Myocyte (in vitro differentiated cells): ENCODE measurements at regions not wholly inside any gene's neighbourhood (a gene's known extent, or its start where the extent isn't known, plus 50 kb on each side); places are given as distances from the start of the nearest gene placed in this dataset.

Experiments used
- DNase-seq: peaks from one replicate; pipeline ENCODE4 v3.0.0-alpha.2; 2012; ENCODE audit warnings: low read depth

DNA sequence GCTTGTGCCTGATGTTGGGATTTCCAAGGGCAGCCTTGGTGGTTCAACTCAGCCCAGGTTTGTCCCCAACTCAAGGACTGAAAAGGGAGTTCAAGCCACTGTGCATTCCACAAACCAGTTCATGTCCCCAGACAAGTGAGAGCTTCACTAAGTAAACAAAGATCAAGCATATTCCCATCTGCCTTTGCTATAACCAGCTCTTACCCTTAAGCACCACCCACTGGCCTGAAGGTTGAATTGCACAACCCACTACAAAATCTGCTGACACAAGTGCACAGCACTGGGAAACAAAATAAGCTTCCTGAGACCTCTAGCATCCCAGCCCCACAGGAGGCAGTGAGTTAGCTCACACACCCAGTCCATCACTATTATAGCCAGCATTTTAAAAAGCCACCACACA lies 516.7 kb downstream of the NR4A2 start:
- no peak for DNase-seq

DNA sequence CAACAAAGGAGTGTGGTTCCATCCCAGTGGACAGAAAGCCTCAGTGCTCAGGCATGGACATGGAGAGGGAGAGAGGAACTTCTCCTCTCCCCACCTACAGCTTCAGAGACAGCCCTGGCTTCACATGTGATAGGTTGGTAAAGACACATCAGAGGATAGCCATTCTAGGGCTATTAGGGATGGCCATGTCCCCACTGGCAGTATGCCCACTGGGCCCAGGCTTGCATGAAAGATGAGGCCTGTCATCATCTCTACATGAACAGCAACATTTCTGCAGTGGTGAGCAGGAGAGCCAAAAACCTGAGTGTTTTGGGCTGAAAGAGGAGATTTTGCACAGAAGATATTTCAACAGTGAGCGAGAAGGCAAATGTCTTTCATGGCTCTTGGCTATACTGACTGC lies 517.2 kb downstream of the NR4A2 start:
- no peak for DNase-seq

DNA sequence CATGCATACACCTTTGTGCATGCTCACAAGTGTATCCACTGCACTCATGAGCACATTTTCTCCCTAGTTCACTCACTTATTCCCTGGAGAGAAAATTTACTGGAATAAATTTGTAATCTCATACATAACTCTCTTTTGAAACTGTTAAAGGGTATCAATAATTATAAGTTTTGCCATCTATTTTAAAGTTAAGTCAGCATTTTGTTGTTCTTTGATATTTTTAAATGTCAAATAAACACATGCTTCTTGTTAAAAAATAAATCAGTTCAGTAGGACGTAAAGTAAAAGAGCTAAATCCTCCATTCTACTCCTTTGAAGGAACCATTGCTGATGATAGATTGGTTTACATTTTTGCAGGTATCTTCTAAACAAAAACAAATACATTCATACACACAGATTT lies 522.1 kb downstream of the NR4A2 start:
- no peak for DNase-seq

DNA sequence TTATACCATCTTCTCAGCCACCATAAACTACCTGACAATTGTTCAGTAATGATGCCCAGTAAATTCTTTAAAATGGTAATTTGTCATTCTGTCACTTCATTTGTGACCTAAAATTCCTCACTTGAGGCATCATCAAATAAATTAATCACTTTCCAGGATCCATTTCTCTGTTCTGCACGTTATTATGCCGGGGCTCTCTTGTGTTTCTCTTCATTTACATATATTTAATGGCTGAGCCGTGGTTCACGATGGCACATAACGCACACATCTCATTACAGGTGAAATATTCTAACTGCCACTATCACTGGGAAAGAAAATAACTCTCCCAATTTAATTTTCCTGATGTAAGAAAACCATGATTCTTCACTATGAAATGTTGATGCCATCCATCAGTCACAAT lies 529.6 kb downstream of the NR4A2 start:
- no peak for DNase-seq

DNA sequence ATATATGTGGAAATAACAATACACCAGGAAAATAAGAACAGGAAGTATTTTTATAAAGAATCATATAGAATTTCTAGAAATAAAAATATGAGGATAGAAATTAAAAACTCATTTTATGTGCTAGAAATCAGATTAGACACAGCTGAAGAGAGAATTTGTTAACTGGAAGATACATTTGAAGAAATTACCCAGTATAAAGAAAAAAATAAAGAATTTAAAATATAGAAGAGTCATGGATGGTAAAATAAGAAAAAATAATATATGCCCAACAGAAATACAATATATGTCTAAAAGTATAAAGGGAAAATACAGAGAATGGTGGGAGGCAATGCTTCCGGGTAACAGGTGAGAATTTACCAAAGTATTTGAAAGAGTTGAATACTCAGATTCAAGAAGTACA lies 539.9 kb downstream of the NR4A2 start:
- no peak for DNase-seq

DNA sequence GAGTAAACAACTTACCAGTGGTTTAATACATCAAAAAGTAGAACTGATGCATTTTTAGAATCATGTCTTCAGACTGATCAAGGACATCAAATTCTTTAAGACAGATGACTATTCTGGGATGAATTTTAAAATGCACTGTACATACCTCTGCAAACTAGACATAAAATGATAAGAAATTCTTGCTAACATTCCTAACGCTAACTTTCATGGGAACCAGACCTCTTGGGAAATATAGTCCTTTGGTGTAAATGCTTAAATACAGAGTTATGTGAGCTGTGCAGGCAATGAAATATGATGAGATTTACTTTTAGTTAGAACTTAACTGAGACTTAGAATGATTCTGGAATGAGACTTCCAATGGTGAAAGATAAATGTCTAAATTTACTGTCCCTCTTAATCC lies 562.0 kb downstream of the NR4A2 start:
- no peak for DNase-seq

DNA sequence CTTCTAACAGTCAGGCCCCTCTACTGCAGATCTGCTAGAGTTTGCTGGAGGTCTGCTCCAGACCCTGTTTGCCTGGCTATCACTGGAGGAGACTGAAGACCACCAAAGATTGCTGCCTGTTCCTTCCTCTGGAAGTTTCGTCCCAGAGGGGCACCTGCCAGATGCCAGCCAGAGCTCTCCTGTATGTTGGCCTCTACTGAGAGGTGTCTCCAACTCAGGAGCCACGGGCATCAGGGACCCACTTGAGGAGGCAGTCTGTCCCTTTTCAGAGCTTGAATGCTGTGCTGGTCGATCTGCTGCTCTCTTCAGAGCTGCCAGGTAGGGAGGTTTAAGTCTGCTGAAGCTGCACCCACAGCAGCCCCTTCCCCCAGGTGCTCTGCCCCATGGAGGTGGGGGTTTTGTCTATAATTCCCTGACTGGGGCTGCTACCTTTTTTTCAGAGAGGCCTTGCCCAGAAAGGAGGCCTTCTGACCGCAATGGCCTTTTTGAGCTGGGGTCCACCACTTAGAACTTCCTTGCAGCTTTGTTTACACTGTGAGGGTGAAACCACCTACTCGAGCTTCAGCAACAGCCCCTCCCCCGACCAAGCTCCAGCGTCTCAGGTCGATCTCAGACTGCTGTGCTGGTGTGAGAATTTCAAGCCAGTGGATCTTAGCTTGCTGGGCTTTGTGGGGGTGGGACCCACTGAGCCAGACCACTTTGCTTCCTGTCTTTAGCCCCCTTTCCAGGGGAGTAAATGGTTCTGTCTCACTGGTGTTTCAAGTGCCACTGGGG lies 566.0 kb downstream of the NR4A2 start:
- no peak for DNase-seq

DNA sequence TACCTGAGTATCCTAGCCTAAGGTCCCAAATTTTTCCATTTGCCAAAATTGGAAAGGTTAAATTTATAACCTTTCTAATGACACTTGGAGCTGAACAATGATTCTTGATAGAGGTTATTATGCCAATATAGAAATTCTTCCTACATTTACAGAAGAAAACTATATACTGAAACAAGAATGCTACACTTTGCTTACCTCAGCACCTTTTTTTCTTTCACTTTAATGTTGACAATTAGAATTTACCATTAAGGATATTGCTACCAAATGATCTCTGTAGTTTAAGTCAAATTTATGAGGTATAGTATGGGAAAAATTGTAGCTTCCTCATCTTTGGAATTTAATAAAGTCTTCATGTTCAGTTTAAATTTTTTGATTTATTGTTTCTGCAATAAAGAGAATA lies 577.0 kb downstream of the NR4A2 start:
- no peak for DNase-seq

DNA sequence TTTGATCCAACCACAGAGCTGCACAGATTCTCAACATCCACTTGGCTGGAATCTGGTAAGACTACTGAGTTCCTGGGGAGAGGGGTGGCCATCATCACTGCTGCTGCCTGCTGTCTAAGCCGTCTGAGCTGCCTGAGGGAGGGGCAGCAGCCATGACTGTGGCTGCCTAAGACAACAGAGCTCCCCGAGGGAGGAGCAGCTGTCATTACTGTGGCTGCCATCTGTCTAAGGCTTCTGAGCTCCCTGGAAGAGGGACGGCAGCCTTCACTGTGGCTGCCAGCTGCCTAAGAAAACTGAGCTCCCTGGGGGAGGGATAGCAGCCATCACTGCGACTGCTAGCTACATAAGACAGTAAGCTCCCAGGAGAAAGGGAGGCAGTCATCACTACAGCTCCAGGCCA lies 584.4 kb downstream of the NR4A2 start:
- peak; percentile 19 for DNase-seq

DNA sequence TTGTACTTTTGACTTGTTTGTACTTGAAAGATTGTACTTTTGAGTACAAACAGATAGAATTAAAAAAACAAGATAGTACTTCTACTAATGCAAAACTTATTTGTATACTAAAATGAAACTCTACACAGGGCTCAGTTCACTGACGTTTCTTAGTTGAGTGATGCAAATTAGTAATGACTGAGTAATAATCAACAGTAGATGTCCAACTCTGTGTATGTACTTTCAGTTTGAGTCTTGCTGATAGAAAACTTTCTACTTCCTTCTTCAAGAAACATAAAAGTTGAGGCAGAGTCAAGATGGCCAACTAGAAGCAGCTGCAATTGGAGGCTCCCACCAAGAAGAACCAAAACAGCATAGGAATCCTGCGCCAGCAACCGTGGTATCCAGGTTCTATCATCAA lies 585.0 kb downstream of the NR4A2 start:
- DNase-seq = no peak

DNA sequence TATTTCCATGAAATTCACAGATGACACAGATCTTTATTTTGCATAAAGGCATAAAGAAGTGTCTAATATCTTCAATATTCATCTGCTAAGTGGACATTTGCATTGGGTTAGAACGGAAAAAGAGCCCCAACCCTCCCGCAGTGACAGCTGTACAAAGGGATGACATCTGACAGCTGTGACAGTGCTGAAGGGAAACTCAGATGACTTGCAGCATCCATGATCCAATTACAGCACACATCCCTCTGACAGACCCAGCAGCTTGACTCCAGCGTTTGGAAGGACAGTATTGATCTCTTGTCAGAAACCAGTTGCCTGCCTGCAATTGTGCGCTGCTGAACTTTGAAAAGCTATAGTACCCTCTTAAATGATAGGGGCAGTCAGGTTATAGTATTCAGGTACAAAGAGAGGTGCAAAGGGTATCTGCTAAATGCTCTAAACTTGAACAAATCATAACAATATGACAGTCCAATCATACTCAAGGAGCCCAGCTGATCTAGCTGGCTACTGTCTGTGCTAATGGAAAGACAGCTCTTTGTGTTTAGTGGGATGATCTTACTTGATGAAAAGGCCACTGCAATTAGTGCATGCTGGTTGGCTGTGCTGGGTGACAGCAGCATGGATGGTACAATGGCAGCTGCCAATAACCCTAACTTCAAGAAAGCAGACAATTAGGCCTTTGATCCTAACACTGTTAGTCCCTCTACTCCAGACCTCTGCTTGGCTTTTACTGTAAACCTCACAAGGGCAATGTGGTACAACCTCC lies 599.2 kb downstream of the NR4A2 start:
- DNase-seq = peak; percentile 51

DNA sequence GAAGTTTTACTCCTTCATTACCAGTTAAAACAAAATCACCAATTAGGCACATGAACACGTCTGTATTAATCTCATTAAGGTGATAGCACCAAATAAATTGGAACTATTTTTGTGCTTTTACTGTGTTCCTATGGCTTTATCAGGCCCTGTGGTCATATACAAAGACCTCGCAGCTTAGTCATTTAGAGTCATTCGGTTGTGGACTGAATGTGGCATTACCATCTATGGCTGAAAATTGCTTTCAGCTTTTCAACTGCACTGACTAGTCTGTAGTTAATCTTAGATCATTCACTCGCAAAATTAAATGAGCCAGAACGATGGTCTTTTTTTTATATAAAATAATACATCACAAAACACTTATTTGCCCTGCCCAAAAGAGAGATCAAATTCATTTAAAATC lies 601.7 kb downstream of the NR4A2 start:
- DNase-seq = no peak

DNA sequence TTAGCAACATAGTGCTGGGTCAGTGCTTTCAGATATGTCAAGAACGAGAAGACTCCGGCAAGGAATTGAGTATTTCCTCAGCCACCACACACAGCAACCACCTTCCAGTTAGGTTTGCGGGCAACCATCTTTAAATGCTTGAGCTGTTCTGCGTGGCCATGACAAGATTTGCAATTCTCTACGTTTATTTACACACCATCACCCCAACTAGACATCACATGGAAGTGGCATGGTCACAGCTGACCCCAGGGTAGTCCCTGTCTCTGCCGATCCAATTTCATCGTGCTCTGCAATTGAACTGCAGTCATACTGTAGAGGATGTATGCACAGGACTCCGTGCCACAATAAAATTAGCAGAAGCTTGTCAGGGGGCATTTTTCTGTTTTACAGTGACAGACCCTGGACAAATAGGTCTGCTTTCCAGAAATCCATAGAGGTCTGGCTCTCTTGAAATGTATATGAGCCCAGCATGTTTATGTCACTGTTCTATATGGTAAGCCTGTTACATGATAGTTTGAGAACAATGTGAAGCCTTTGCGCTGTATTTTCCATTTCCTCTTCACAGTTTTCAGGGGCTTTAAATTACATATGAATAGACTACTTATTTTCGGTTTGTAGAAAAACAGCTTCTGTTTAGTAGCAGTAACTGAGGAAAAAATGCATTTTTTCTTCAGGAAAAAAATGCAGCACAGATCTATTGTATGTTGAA lies 605.2 kb downstream of the NR4A2 start:
- peak; percentile 1 for DNase-seq

DNA sequence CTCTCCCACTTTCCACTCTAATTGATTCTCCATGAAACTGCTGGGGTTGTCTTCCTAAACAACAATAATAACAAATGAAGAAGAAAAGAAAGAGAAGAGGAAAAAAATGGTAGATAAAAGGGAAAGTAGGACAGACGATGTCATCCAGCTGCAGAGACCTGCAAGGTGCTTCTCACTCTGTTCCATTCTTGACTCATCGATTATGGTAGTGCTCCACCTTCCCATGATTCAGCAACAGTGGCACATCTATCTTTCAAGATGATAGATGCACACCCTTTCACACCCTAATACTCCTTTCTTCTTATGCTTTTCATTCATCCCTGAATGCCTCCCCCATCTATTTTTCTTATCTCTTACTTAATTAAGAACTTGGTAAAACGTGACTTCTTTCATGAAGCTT lies 610.2 kb downstream of the NR4A2 start:
- DNase-seq = no peak

DNA sequence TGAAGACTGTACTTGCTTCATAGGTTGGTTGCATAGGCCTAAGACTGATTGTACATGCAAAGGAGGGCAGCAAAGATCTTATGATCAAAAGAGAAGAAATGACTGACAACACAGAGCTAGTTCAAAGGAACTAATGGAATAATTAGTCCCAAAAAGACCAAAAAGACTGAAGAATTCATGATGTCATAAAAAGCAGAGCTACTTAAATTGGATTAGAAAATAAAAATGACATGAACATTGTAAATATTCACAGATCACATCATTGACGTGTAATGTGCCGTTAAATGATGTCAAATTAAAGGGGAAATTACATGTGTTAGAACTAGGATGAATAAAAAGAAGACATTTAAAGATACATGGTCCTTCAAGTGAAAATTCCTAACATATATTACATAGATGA lies 616.8 kb downstream of the NR4A2 start:
- no peak for DNase-seq

DNA sequence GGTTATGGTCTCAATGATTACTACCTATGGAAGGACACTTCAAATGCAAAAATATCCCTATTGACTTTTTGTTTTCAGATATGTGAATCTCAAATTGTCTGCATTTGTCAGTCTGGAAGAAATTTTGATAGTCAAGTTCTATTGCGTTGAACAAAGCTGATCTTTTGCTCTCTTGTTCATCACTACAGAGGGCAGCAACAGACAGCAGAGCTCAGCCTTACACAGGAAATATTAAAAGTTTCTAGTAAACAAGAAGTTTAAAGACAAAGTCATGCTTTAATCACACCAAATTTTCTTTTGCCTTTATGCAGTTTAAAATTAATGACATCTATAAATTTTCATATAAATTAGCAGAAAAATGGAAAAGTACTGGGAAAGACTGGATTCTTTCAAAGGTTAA lies 617.5 kb downstream of the NR4A2 start:
- no peak for DNase-seq

DNA sequence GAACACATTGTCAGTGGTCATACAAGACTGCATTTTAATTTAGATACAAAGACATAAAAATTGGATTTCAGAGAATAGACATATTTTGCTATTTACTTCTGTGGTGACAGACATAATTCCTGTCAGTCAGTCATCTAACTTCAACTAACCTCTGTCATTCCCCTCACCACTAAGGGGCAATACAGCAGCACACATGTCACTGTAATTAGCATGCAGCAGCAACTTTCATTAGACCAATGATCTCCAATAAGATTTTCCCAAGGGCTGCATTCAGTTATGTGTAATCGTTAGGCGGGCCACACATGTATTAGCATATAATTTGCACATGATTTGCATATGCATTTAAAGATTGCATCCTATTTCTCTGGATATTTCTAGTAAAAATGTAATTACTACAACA lies 624.5 kb downstream of the NR4A2 start:
- no peak for DNase-seq

DNA sequence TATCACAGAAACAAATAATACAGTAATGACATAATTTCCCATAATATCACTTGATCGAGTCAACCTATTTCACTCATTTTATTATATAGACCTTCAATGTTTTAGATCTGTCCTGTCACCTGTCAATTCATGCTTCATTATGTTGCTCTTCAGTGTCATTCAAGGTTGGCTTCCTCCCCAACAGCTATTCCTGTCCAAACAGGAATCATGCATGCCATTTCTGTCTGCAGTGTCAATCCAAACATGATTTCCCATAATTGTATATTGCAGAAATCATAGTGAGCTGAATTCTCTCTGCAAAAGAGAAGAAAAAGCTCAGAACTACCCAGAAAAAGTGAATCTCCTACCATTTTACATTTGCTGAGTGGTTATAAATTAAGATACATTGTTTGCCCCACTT lies 628.6 kb downstream of the NR4A2 start:
- DNase-seq = no peak

DNA sequence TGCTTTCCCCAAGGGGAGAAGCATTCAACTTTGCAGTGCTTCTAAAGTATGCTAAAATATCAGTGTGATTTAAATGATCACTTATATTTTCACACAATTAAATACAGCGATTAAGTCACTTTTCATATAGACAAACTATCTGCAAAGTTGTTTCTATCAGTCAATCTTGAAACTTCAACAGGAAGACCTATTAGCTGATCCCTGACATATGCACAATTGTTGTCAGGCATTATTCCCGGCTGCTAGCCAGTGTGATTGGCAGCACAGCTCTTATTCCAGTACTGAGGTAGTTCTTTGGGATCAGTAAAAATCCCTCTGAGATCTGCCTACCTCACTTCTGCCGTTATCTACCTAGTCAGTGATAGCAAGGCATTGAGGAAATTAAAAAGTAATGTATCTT lies 629.5 kb downstream of the NR4A2 start:
- DNase-seq = no peak

DNA sequence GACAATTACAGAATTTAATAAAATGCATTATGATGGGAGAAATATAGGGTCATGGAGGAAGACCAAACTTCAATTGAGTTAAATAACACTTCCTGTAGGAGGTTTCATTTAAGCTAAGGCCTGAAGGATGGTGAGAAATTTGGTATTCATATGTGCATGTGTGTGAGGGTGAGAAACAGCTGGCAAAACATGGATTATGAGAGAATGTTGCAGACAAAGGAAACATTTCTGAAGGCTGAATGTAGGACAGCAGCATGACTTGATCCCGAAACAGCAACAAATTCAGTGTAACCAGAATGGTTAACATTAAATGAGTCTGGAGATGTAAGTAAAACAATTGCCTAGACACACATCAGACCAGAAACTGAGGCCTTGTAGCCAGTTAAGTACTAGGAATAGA lies 630.8 kb downstream of the NR4A2 start:
- no peak for DNase-seq

DNA sequence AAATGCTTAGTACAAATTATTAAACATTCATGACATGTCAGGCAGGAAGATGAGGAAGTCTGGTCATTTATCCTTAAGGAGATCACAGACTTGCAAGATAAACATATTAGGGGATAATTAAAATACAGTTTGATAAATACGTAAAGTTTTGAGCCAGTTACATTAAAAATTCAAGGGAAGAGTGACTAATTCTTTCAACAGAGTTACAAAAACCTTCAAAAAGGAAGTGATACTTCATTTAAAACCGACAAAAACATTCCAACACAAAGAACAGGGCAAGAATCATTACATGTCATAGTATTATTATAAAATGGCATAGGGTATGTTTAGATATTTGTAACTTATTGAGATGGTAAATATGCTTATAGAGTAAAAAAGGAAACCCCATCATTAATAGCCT lies 636.0 kb downstream of the NR4A2 start:
- DNase-seq = no peak

DNA sequence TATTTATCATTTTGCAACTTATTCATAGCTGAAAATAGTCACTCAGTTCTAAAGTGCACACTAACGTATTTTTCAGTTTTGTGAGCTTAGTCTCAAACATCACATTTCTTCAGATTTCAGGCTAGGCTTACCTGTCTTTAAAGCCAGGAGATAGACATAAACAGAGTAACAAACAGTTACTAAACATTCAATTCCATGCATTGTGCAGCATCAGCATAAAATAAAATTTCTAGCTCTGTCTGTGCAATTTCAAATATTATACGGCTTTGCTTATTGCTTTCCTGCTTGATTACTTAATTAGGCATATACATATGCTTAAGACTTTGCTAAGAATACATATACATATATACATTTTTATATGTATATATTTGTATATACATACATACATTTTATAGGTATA lies 637.0 kb downstream of the NR4A2 start:
- DNase-seq = no peak
